AG04450 (cell line): ENCODE measurements at regions not wholly inside any gene's neighbourhood (a gene's known extent, or its start where the extent isn't known, plus 50 kb on each side); places are given as distances from the start of the nearest gene placed in this dataset.

Source experiments
- CTCF ChIA-PET: fragments of 300-600, 350-600 bp; formaldehyde crosslinking; extraction: SDS; loops from one replicate; lab custom pipeline; 2022; ENCODE audit warnings: antibody characterized with exemption, inconsistent platforms; lab: Charles Lee
- POLR2A ChIA-PET: fragments of 350-600 bp; formaldehyde crosslinking; extraction: SDS; loops from one replicate; lab custom pipeline; 2021; ENCODE audit warnings: antibody characterized with exemption, inconsistent platforms; lab: Yijun Ruan, JAX
- DNase-seq: peaks from one replicate; pipeline ENCODE4 v3.0.0-alpha.2; 2011; ENCODE audit warnings: low read depth, low spot score
- H3K27ac ChIP-seq: one replicate; pipeline ENCODE4 v1.5.1; 2012; ENCODE audit warnings: low read depth, low read length, control low read depth
- H3K27me3 ChIP-seq: one replicate; pipeline ENCODE4 v1.6.0; 2012; ENCODE audit warnings: low read length; ENCODE audit not compliant: control insufficient read depth, insufficient read depth
- H3K4me3 ChIP-seq: 2 replicates; pipeline ENCODE4 v1.5.1; 2011; ENCODE audit warnings: mild to moderate bottlenecking, low read depth, low read length, control low read depth
- H3K9me3 ChIP-seq: 2 replicates; pipeline ENCODE4 v1.5.1; 2012; ENCODE audit warnings: low read length; ENCODE audit not compliant: control insufficient read depth, insufficient read depth
- TF ChIP-seq, protein P1 (sequence below): IDR thresholded peaks from 2 replicates; pipeline ENCODE4 v1.5.1; 2011; ENCODE audit warnings: low read depth, low read length, control low read depth, inconsistent platforms

DNA sequence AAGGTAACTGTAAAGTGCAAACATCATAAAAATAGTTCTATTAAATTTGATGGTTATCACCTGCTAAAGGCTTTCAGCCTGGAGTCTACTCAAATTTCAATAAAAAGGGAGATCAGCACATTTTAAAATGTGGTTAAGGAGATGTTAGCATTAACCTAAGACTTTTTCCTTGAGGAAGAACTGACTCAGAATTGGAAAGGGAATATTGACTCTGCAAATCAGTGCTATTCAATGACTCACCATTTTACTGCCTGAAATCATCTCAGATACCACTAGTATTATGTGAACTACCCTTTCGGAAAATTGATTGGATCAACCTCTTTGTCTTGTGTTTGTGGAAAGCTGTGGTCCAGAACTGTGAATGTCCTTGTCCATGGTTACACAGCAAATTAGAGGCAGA lies 113.3 kb downstream of the ADRB2 start:
- CTCF ChIA-PET: interaction anchor here (1.0 to 3.5 kb wide), 3 partner anchors 9 to 96 kb away, joined by 3 to 25 read pairs (median 4); no protein-coding TSS in a partner anchor
- Histone ChIP-seq H3K27me3 (no peaks in the 10 kb centered on the region), H3K4me3 (no peak overlapping the region), H3K9me3 (no peaks in the 10 kb centered on the region), H3K27ac (no peak overlapping the region)
- DNase-seq: no peak
- POLR2A ChIA-PET: no interaction called here
- TF ChIP-seq, protein P1, sequence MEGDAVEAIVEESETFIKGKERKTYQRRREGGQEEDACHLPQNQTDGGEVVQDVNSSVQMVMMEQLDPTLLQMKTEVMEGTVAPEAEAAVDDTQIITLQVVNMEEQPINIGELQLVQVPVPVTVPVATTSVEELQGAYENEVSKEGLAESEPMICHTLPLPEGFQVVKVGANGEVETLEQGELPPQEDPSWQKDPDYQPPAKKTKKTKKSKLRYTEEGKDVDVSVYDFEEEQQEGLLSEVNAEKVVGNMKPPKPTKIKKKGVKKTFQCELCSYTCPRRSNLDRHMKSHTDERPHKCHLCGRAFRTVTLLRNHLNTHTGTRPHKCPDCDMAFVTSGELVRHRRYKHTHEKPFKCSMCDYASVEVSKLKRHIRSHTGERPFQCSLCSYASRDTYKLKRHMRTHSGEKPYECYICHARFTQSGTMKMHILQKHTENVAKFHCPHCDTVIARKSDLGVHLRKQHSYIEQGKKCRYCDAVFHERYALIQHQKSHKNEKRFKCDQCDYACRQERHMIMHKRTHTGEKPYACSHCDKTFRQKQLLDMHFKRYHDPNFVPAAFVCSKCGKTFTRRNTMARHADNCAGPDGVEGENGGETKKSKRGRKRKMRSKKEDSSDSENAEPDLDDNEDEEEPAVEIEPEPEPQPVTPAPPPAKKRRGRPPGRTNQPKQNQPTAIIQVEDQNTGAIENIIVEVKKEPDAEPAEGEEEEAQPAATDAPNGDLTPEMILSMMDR: no peak

DNA sequence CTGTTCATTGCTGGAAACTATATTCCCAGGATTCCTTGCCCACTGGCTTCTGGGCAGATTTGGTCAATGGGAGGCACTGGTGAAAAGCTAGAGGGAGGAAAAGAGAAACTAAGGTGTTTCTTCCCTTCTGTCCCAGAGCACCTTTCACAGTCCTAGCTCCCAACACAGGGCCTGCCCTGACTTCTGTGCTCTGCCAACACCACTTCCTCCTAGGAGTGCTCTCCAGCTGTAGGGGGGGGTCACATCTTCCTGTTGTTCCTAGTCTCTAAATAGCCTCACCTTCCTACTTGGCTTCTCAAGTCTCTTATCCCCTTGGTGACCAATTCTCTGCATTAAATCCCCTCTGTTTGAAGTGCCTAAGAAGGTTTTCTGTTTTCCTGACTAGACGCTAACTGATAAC lies 115.4 kb downstream of the ADRB2 start:
- CTCF ChIA-PET: interaction anchor here (0.7 to 3.5 kb wide), 3 partner anchors 16 to 209 kb away, joined by 3 to 25 read pairs (median 3); no protein-coding TSS in a partner anchor
- Histone ChIP-seq H3K27me3 (no peaks in the 10 kb centered on the region), H3K27ac (no peak overlapping the region), H3K4me3 (no peak overlapping the region), H3K9me3 (no peaks in the 10 kb centered on the region)
- TF ChIP-seq, protein P1: no peak
- DNase-seq: no peak
- POLR2A ChIA-PET: no interaction called here

DNA sequence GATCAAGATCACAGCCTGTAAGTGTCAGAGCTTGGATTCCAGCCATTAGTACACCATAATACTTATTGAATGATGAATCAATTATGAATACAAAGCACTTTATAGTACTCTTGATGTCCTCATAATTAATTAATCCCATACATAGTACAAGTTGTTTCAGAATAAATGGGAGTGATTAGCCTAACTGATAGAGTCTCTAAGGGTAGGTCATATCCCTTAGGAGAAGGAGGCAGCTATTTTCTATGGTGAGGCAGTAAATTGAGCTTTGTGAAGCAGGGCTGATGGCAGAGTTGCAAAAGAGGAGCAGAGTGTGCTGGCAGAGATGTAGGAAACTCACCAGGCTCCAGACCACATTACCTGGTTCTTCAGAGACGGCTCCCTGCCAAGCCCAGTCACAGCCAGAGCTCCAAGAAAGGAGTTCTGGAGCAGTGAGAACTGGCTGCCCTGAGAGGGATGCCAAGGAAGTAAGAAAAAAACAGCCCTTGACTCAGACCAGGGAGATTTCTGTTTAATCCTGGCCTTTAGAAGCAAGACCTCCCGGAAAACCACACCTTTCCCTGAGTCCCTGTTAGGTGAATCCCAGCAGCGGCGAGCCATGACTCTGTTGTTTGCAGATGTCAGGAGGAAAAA lies 112.9 kb downstream of the SH3TC2 start:
- DNase-seq: no peak
- Histone ChIP-seq H3K9me3 (no peaks in the 10 kb centered on the region), H3K4me3 (no peak overlapping the region), H3K27ac (no peak overlapping the region), H3K27me3 (no peaks in the 10 kb centered on the region)
- TF ChIP-seq, protein P1: no peak
- CTCF ChIA-PET: interaction anchor here (1.5 to 2.0 kb wide), 2 partner anchors 165 to 209 kb away, joined by 6 read pairs; no protein-coding TSS in a partner anchor
- POLR2A ChIA-PET: no interaction called here

DNA sequence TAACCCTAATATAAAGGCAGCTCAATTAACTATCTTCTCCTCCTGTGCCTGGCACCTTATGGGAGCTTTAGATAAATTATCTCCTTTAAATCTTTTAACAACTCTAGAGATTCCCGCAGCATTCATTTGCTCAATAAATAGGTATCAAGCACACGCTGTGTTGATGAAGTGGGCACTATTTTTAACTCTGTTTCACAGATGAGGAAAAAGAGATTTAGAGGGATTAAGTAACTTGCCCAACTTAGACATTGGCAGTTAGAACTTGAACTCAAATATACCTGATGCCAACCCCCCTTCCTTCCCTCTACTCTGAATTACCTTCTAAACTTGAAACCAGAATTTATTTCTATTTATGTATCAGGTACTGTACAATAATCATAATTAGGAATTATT lies 112.4 kb downstream of the SH3TC2 start:
- DNase-seq: no peak
- Histone ChIP-seq H3K27ac (no peak overlapping the region), H3K27me3 (no peaks in the 10 kb centered on the region), H3K4me3 (no peak overlapping the region), H3K9me3 (no peaks in the 10 kb centered on the region)
- TF ChIP-seq, protein P1: no peak
- POLR2A ChIA-PET: no interaction called here
- CTCF ChIA-PET: interaction anchor here (1.5 to 2.0 kb wide), 2 partner anchors 164 to 209 kb away, joined by 6 read pairs; no protein-coding TSS in a partner anchor

DNA sequence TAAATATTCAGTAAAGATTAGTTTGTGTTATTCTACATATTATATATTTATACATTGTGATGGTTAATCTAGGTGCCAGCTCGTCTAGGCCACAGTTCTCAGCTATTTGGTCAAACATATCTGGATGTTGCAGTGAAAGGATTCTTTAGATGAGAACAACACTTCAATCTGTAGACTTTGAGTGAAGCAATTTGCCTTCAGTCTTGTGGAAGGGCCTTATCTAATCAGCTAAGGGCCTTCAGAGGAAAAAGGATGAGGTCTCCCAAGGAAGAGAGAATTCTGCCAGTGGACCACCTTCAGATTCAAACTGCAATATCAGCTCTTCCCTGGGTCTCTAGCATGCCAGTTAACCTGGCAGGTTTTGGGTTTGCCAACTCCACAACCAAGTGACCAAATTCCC lies 112.0 kb downstream of the SH3TC2 start:
- DNase-seq: no peak
- ChIA-PET CTCF (interaction anchor here (1.5 to 2.0 kb wide), 2 partner anchors 164 to 210 kb away, joined by 6 read pairs; no protein-coding TSS in a partner anchor), POLR2A (no interaction called here)
- H3K27me3 ChIP-seq: no peaks in the 10 kb centered on the region
- H3K9me3 ChIP-seq: no peaks in the 10 kb centered on the region
- H3K27ac ChIP-seq: no peak overlapping the region
- H3K4me3 ChIP-seq: no peak overlapping the region
- TF ChIP-seq, protein P1: no peak
